Immature natural killer cell (primary cell): ENCODE measurements at regions not wholly inside any gene's neighbourhood (a gene's known extent, or its start where the extent isn't known, plus 50 kb on each side); places are given as distances from the start of the nearest gene placed in this dataset.
"Not testable (repeated sequence)": the region's sequence is repeated elsewhere in the genome, so short reads cannot be mapped to it uniquely, and the experiment has no call there.

ENCODE experiments used
- DNase-seq, 3 donors: peaks; one replicate each; pipeline ENCODE4 v3.0.0; 2022; ENCODE audit warnings: mixed read lengths in 1 of 3
- H3K27ac Mint-ChIP-seq, 6 donors: one replicate each; pipeline ENCODE4 v1.8.0; 2020; ENCODE audit warnings: mixed read lengths in 6 of 6, mild to moderate bottlenecking in 5 of 6, inconsistent platforms in 4 of 6, moderate library complexity in 3 of 6
- H3K27me3 Mint-ChIP-seq, 3 donors: one replicate each; pipeline ENCODE4 v1.8.0; 2020 to 2021; ENCODE audit warnings: low read depth in 3 of 3, mild to moderate bottlenecking in 3 of 3, mixed read lengths in 3 of 3, moderate library complexity in 3 of 3, inconsistent platforms in 1 of 3
- H3K36me3 Mint-ChIP-seq, 3 donors: one replicate each; pipeline ENCODE4 v1.8.0; 2020; ENCODE audit warnings: mixed read lengths in 3 of 3, inconsistent platforms in 2 of 3, mild to moderate bottlenecking in 2 of 3
- H3K4me1 Mint-ChIP-seq, 2 donors: one replicate each; pipeline ENCODE4 v1.8.0; 2020; ENCODE audit warnings: inconsistent platforms in 2 of 2, mild to moderate bottlenecking in 2 of 2, mixed read lengths in 2 of 2, moderate library complexity in 1 of 2
- H3K4me3 Mint-ChIP-seq, 5 donors: one replicate each; pipeline ENCODE4 v1.8.0; 2020; ENCODE audit warnings: mild to moderate bottlenecking in 5 of 5, mixed read lengths in 5 of 5, inconsistent platforms in 3 of 5, moderate library complexity in 3 of 5
- H3K9me3 Mint-ChIP-seq, 6 donors: one replicate each; pipeline ENCODE4 v1.8.0; 2020; ENCODE audit warnings: mild to moderate bottlenecking in 6 of 6, mixed read lengths in 6 of 6, inconsistent platforms in 4 of 6, moderate library complexity in 3 of 6

DNA sequence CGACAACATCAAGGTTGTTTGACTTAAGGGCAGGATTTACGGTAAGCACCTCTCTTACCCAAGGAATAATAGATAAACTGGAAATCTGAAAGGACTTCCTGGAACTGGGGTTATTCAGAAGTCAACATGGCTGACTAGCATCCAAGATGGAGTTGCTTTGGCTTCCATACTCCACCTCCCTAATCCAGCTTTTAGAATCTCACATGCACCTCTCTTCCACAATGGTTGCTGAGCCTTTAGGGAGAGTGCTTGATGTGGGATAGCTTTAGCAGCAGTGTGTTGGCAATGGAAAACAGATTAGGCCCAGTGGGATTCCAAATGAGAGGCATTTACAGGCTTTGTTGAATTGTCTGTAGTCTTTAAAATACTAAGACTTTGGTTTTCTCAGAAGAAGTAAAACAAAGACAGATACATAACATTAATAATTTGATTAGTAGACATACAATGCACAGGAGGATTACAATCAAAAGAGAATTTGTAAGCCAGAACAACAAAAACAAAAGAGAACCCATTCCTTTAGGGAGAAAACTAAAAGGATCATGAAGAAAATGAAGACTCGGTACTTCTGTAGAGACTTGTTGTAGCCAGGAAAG is 222.0 kb downstream of the HS3ST3B1 start:
- H3K4me3 Mint-ChIP-seq, result no peak overlapping the region
- H3K4me1 Mint-ChIP-seq, result peaks cover 13 to 15% of the 10 kb centered on the region in 2 donors
- H3K27me3 Mint-ChIP-seq, result peaks cover 2 to 8% (median 5%) of the 10 kb centered on the region in 3 donors
- H3K27ac Mint-ChIP-seq, result no peak overlapping the region
- no peak for DNase-seq
- H3K36me3 Mint-ChIP-seq, result no peaks in the 10 kb centered on the region
- H3K9me3 Mint-ChIP-seq, result peaks cover 0 to 3% (median 0%) of the 10 kb centered on the region in 6 donors

- H3K4me3 Mint-ChIP-seq, H3K9me3 Mint-ChIP-seq, H3K27me3 Mint-ChIP-seq, H3K36me3 Mint-ChIP-seq, DNase-seq, H3K4me1 Mint-ChIP-seq: not testable (repeated sequence)
- peak overlapping the region in 1 of 6 donors; percentile 66 for H3K27ac Mint-ChIP-seq
Measured at GRCh38 chr17:14518919-14519318, 218.0 kb downstream of the HS3ST3B1 start.

DNA sequence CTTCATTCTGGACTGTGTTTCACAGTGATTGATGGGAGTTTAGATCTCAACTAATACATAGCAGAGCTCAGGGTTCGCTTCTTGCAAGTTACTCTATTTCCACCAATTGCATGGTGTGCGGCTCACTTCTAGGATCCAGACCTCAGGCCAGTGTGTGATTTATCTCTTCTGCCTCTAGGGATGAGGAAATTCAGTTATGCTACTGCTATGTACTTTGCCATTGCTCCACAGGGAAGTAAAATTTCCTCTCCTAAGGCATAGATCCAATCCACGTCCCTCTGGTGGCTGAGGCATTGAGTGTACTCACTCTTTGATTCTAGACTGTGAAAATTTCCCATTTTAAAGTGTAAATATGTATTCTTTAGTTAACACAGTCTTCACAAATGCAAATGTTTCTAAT is 214.1 kb downstream of the HS3ST3B1 start:
- Mint-ChIP-seq H3K9me3 (peaks cover 0 to 3% (median 0%) of the 10 kb centered on the region in 6 donors), H3K36me3 (no peaks in the 10 kb centered on the region)

DNA sequence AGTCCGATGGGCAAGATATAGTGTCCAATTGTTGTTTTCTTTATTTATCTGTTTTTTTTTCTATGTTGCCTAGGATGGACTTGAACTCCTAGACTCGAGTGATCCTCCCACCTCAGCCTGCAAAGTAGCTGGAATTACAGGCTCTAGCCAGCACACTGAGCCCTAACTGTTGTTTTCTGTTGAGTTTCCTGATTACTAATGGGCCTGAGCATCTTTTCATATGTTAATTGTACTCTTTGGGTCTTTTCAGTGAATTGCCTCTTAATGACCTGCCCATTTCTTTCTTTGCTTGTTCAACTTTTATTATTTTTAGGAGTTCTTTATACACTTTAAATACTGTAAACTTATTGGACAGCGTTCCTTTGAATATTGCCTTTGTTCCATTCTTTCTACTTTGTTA is 213.0 kb downstream of the HS3ST3B1 start:
- H3K27ac Mint-ChIP-seq, result peak overlapping the region in 1 of 6 donors; percentile 22
- H3K4me1 Mint-ChIP-seq, result no peaks in the 10 kb centered on the region
- H3K36me3 Mint-ChIP-seq, result no peaks in the 10 kb centered on the region
- H3K4me3 Mint-ChIP-seq, result no peak overlapping the region
- peaks cover 0 to 2% (median 0%) of the 10 kb centered on the region in 6 donors for H3K9me3 Mint-ChIP-seq
- peaks cover 1 to 3% (median 2%) of the 10 kb centered on the region in 3 donors for H3K27me3 Mint-ChIP-seq
- DNase-seq, result no peak

More for the DNA sequence above, 214.1 kb downstream of the HS3ST3B1 start:
- DNase-seq, result no peak
- Mint-ChIP-seq H3K27ac (no peak overlapping the region), H3K4me3 (no peak overlapping the region), H3K27me3 (peaks cover 3 to 5% (median 3%) of the 10 kb centered on the region in 3 donors), H3K4me1 (no peaks in the 10 kb centered on the region)

DNA sequence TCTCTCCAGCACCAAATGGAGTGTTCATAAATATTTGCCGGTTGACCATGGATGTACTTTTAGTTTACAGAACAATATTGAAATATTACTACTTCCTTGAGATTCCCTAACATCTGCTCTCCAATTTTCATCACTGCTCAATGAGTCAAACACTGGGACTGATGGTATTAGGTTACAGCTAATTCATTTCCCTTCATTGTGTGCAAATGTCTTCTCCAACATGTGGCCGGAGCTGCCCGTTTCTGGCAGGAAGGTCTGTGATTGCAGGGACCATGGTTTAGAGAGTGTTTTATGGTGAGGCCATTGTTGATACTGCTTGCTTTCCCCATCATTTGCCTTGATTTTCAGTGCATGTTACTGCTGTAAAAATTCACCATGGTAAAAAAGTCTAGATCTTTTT is 209.3 kb downstream of the HS3ST3B1 start:
- H3K4me3 Mint-ChIP-seq, result no peak overlapping the region
- peaks cover 0 to 2% (median 0%) of the 10 kb centered on the region in 3 donors for H3K36me3 Mint-ChIP-seq
- peaks cover 2 to 6% (median 3%) of the 10 kb centered on the region in 3 donors for H3K27me3 Mint-ChIP-seq
- H3K4me1 Mint-ChIP-seq, result no peaks in the 10 kb centered on the region
- DNase-seq, result no peak
- H3K27ac Mint-ChIP-seq, result no peak overlapping the region
- H3K9me3 Mint-ChIP-seq, result peaks cover 0 to 1% (median 0%) of the 10 kb centered on the region in 6 donors

DNA sequence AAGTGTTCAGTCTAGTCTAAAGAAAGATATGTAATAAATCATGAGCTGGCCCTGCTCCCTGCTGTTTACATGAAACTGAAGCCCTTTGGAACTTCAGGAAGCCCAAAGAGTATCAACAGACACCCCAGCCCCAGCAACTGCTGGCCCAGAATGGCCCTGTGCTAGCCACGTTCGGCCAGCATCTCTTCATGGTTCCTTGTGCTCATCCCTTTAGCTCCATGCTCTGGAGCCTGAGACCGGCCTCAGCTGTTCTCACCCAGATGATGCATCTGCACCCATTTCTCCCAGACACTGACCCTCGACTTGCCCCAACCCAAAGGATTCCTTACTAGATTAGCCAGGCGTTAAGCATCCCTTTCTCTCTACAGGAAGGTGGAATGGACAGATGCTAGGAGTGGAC is 207.3 kb downstream of the HS3ST3B1 start:
- DNase-seq, result no peak
- Mint-ChIP-seq H3K27me3 (peaks cover 4 to 11% (median 5%) of the 10 kb centered on the region in 3 donors), H3K4me1 (no peaks in the 10 kb centered on the region), H3K36me3 (peaks cover 0 to 8% (median 5%) of the 10 kb centered on the region in 3 donors), H3K9me3 (peaks cover 0 to 1% (median 0%) of the 10 kb centered on the region in 6 donors), H3K4me3 (no peak overlapping the region), H3K27ac (no peak overlapping the region)

DNA sequence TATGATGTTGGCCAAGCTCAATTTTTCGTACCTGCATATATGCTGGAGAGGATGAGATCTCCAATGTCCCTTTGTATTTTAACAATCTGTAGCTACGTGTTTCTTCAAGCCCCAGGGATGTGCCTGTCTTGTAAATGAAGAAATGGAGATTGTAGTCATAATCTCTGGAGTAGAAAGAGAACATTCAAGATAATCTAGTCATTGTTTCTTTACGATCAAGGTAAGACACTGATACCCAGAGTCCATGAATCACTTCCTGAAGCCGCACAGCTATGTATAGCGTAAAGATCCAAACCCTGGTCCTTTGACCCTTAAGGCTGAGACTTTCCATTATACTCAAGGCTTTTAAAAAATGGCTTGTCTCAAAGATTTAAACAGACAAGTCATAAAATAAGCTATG is 205.5 kb downstream of the HS3ST3B1 start:
- Mint-ChIP-seq H3K4me3 (no peak overlapping the region), H3K4me1 (no peaks in the 10 kb centered on the region), H3K27me3 (peaks cover 3 to 11% (median 4%) of the 10 kb centered on the region in 3 donors), H3K27ac (no peak overlapping the region), H3K36me3 (peaks cover 0 to 8% (median 5%) of the 10 kb centered on the region in 3 donors), H3K9me3 (peaks cover 0 to 1% (median 0%) of the 10 kb centered on the region in 6 donors)
- DNase-seq, result no peak

DNA sequence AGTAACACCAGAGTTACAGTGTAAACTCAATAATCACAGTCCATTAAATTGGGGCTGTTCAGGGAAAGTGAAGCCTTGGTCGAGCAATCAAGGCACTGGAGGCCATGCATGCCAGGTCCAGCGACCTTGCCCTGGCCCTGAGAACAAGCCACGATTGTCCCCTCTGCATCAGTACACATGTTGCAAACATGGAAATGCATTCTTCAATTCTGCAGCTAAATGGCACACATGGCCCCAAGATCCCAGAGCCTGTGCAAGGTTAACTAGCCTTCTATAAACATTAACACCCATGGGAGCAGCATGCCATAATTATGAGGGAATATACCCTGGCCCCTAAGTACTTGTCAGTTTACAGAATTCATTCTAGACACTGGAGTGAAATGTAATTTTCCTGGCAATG is 204.7 kb downstream of the HS3ST3B1 start:
- Mint-ChIP-seq H3K27ac (no peak overlapping the region), H3K4me3 (no peak overlapping the region), H3K36me3 (peaks cover 0 to 8% (median 5%) of the 10 kb centered on the region in 3 donors), H3K27me3 (peaks cover 2 to 11% (median 4%) of the 10 kb centered on the region in 3 donors), H3K9me3 (peaks cover 0 to 1% (median 0%) of the 10 kb centered on the region in 6 donors), H3K4me1 (no peaks in the 10 kb centered on the region)
- no peak for DNase-seq

- no peak overlapping the region for H3K27ac Mint-ChIP-seq
- H3K36me3 Mint-ChIP-seq, result peaks cover 4 to 11% (median 6%) of the 10 kb centered on the region in 3 donors
Measured at GRCh38 chr17:14499976-14500375, 199.1 kb downstream of the HS3ST3B1 start.

DNA sequence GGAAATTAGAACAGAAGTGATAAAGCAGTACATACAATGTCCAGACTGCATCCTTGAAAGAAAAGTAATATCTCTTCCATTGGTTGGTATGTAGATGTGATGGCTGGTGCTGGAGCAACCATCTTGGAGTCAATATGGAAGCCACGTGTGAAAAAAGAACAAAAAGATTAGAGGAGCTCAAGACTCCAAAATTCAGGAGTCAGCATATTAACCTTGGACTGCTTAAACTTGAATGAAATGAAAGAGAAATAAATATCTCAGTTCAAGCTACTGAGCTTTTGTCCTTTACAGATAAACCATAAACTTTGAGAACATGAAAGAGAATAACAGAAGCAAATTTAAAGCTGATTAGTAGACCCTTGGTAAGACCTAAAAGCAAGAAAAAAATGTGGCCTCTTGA is 197.9 kb downstream of the HS3ST3B1 start:
- no peak overlapping the region for H3K4me3 Mint-ChIP-seq

More at GRCh38 chr17:14499976-14500375, 199.1 kb downstream of the HS3ST3B1 start:
- Mint-ChIP-seq H3K27me3 (peaks cover 2 to 12% (median 8%) of the 10 kb centered on the region in 3 donors), H3K9me3 (no peaks in the 10 kb centered on the region), H3K4me1 (no peaks in the 10 kb centered on the region), H3K4me3 (no peak overlapping the region)
- DNase-seq, result no peak

DNA sequence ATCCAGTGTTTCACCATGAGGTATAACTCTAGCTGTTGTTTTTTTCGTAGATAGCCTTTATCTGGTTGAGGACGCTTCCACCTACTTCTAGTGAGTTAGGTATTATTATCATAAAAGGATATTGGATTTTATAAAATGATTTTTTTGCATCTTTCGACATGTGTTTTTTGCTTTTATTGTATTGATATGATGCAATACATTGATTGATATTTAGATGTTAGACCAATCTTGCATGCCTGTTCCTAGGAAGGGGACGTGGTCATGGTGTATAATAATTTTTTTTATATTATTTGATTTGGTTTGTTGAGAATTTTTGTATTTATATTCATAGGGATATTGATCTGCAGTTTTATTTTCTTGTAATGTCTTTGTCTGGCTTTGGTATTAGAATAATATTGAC is 193.3 kb downstream of the HS3ST3B1 start:
- Mint-ChIP-seq H3K9me3 (peaks cover 0 to 5% (median 0%) of the 10 kb centered on the region in 6 donors), H3K4me3 (no peak overlapping the region)

More for the DNA sequence above, 197.9 kb downstream of the HS3ST3B1 start:
- Mint-ChIP-seq H3K4me1 (no peaks in the 10 kb centered on the region), H3K27ac (no peak overlapping the region), H3K27me3 (peaks cover 0 to 15% (median 6%) of the 10 kb centered on the region in 3 donors), H3K36me3 (peaks cover 0 to 6% (median 6%) of the 10 kb centered on the region in 3 donors), H3K9me3 (peaks cover 0 to 5% (median 0%) of the 10 kb centered on the region in 6 donors)
- no peak for DNase-seq

GRCh38 chr17:14489986-14490385 is 189.1 kb downstream of the HS3ST3B1 start:
- Mint-ChIP-seq H3K27me3 (peaks cover 3 to 9% (median 3%) of the 10 kb centered on the region in 3 donors), H3K4me1 (no peaks in the 10 kb centered on the region), H3K27ac (no peak overlapping the region), H3K4me3 (no peak overlapping the region), H3K36me3 (peaks cover 0 to 10% (median 0%) of the 10 kb centered on the region in 3 donors), H3K9me3 (peaks cover 0 to 5% (median 0%) of the 10 kb centered on the region in 6 donors)
- DNase-seq, result no peak

More for the DNA sequence above, 193.3 kb downstream of the HS3ST3B1 start:
- peaks cover 0 to 13% (median 6%) of the 10 kb centered on the region in 3 donors for H3K36me3 Mint-ChIP-seq
- H3K4me1 Mint-ChIP-seq, result no peaks in the 10 kb centered on the region
- DNase-seq, result no peak
- H3K27me3 Mint-ChIP-seq, result peaks cover 3 to 15% (median 7%) of the 10 kb centered on the region in 3 donors
- H3K27ac Mint-ChIP-seq, result no peak overlapping the region

- H3K27ac Mint-ChIP-seq, result no peak overlapping the region
- no peaks in the 10 kb centered on the region for H3K4me1 Mint-ChIP-seq
- H3K36me3 Mint-ChIP-seq, result peaks cover 0 to 10% (median 0%) of the 10 kb centered on the region in 3 donors
- no peaks in the 10 kb centered on the region for H3K9me3 Mint-ChIP-seq
- no peak for DNase-seq
- no peak overlapping the region for H3K4me3 Mint-ChIP-seq
- H3K27me3 Mint-ChIP-seq, result peaks cover 2 to 3% (median 3%) of the 10 kb centered on the region in 3 donors
Measured at GRCh38 chr17:14488958-14489550, 188.2 kb downstream of the HS3ST3B1 start.

GRCh38 chr17:14487068-14487467 is 186.2 kb downstream of the HS3ST3B1 start:
- Mint-ChIP-seq H3K36me3 (peaks cover 0 to 6% (median 0%) of the 10 kb centered on the region in 3 donors), H3K4me1 (no peaks in the 10 kb centered on the region), H3K27me3 (peaks cover 0 to 3% (median 2%) of the 10 kb centered on the region in 3 donors), H3K4me3 (peak overlapping the region in 1 of 5 donors; percentile 6), H3K27ac (peak overlapping the region in 1 of 6 donors; percentile 69), H3K9me3 (peaks cover 0 to 3% (median 0%) of the 10 kb centered on the region in 6 donors)
- DNase-seq, result no peak
